Gastroesophageal sphincter (tissue), 3 donors: ENCODE measurements at regions not wholly inside any gene's neighbourhood (a gene's known extent, or its start where the extent isn't known, plus 50 kb on each side); places are given as distances from the start of the nearest gene placed in this dataset.

Experiments
- CTCF ChIP-seq, 4 experiments: fragments of 200-600 bp in 2 of 4; fragments of 450-650 bp in 2 of 4; sonication (generic) in 1 of 4; IDR thresholded peaks; one replicate each; pipeline ENCODE4 v1.5.1; 2017 to 2019; ENCODE audit warnings: antibody characterized with exemption in 4 of 4, mild to moderate bottlenecking in 2 of 4, moderate library complexity in 2 of 4
- EP300 ChIP-seq: sonication (generic); formaldehyde crosslinking; IDR thresholded peaks from one replicate; pipeline ENCODE4 v1.6.1; 2017; ENCODE audit warnings: antibody characterized with exemption, mild to moderate bottlenecking
- POLR2A ChIP-seq, 2 donors: fragments of 450-650 bp; IDR thresholded peaks; one replicate each; pipeline ENCODE4 v1.6.1; 2017; ENCODE audit warnings: antibody characterized with exemption in 2 of 2, mild to moderate bottlenecking in 2 of 2, moderate library complexity in 1 of 2
- POLR2AphosphoS5 ChIP-seq: sonication (generic); formaldehyde crosslinking; IDR thresholded peaks from one replicate; pipeline ENCODE4 v1.6.1; 2017; ENCODE audit warnings: antibody characterized with exemption

GRCh38 chr3:64331605-64332004, 106.3 kb upstream of the PRICKLE2 start:
- TF ChIP-seq POLR2A (IDR thresholded peaks at IDR 0.05) (no peak), POLR2AphosphoS5 (no peak), CTCF (IDR thresholded peaks at IDR 0.05) (no peak), EP300 (no peak)
